HEK293 (cell line): ENCODE measurements at regions not wholly inside any gene's neighbourhood (a gene's known extent, or its start where the extent isn't known, plus 50 kb on each side); places are given as distances from the start of the nearest gene placed in this dataset.

ENCODE experiments used
- CTCF ChIP-seq: fragments of 450-650 bp; formaldehyde crosslinking; IDR thresholded peaks from 2 replicates; pipeline ENCODE4 v1.5.1; 2016; ENCODE audit warnings: missing biosample characterization, missing genetic modification characterization
- FEZF1 ChIP-seq: fragments of 450-650 bp; formaldehyde crosslinking; IDR thresholded peaks from 2 replicates; pipeline ENCODE4 v1.5.1; 2016; ENCODE audit warnings: missing biosample characterization, missing genetic modification characterization
- GLI2 ChIP-seq: fragments of 450-650 bp; formaldehyde crosslinking; IDR thresholded peaks from 2 replicates; pipeline ENCODE4; 2017; ENCODE audit warnings: missing biosample characterization, missing genetic modification characterization, low read depth, borderline replicate concordance
- GLIS2 ChIP-seq: fragments of 450-650 bp; formaldehyde crosslinking; IDR thresholded peaks from 2 replicates; pipeline ENCODE4 v1.5.1; 2016; ENCODE audit warnings: missing biosample characterization, missing genetic modification characterization
- TCF7L2 ChIP-seq: IDR thresholded peaks from 2 replicates; pipeline ENCODE4 v1.6.1; 2011; ENCODE audit warnings: low read depth, mild to moderate bottlenecking, inconsistent platforms, low read length, moderate library complexity, borderline replicate concordance
- ZNF175 ChIP-seq: fragments of 450-650 bp; formaldehyde crosslinking; IDR thresholded peaks from 2 replicates; pipeline ENCODE4 v1.5.1; 2016; ENCODE audit warnings: missing biosample characterization, missing genetic modification characterization
- ZNF202 ChIP-seq: fragments of 450-650 bp; formaldehyde crosslinking; IDR thresholded peaks from 2 replicates; pipeline ENCODE4 v1.5.1; 2016; ENCODE audit warnings: missing biosample characterization, missing genetic modification characterization, borderline replicate concordance
- ZNF24 ChIP-seq: fragments of 450-650 bp; formaldehyde crosslinking; IDR thresholded peaks from 2 replicates; pipeline ENCODE4 v1.5.1; 2016; ENCODE audit warnings: missing biosample characterization, missing genetic modification characterization
- ZNF26 ChIP-seq: fragments of 450-650 bp; formaldehyde crosslinking; IDR thresholded peaks from 2 replicates; pipeline ENCODE4 v1.5.1; 2016; ENCODE audit warnings: missing biosample characterization, missing genetic modification characterization
- ZNF37A ChIP-seq: fragments of 450-650 bp; IDR thresholded peaks from 2 replicates; pipeline ENCODE4 v1.5.1; 2018; ENCODE audit warnings: missing biosample characterization, missing genetic modification characterization
- ZNF394 ChIP-seq: fragments of 450-650 bp; formaldehyde crosslinking; IDR thresholded peaks from 2 replicates; pipeline ENCODE4 v1.5.1; 2016; ENCODE audit warnings: missing biosample characterization, missing genetic modification characterization, mild to moderate bottlenecking, moderate library complexity, borderline replicate concordance
- ZNF48 ChIP-seq: fragments of 450-650 bp; formaldehyde crosslinking; IDR thresholded peaks from 2 replicates; pipeline ENCODE4 v1.5.1; 2016; ENCODE audit warnings: missing biosample characterization, missing genetic modification characterization

- no peak for TF ChIP-seq ZNF394 (tag by site-specific recombination)
- TF ChIP-seq CTCF (tag by site-specific recombination): no peak
- no peak for TF ChIP-seq ZNF24 (tag by site-specific recombination)
- TF ChIP-seq FEZF1 (tag by site-specific recombination): no peak
- no peak for TF ChIP-seq ZNF175 (tag by site-specific recombination)
- no peak for TF ChIP-seq ZNF48 (tag by site-specific recombination)
- no peak for TF ChIP-seq TCF7L2
- no peak for TF ChIP-seq ZNF37A
- no peak for TF ChIP-seq ZNF26 (tag by site-specific recombination)
- no peak for TF ChIP-seq GLIS2 (tag by site-specific recombination)
- no peak for TF ChIP-seq ZNF202 (tag by site-specific recombination)
- TF ChIP-seq GLI2 (tag by site-specific recombination): no peak
Measured at GRCh38 chr7:149568218-149568617, 70.6 kb upstream of the ZNF746 start.
